ENCODE measurements at regions not wholly inside any gene's neighbourhood (a gene's known extent, or its start where the extent isn't known, plus 50 kb on each side); places are given as distances from the start of the nearest gene placed in this dataset.

DNA sequence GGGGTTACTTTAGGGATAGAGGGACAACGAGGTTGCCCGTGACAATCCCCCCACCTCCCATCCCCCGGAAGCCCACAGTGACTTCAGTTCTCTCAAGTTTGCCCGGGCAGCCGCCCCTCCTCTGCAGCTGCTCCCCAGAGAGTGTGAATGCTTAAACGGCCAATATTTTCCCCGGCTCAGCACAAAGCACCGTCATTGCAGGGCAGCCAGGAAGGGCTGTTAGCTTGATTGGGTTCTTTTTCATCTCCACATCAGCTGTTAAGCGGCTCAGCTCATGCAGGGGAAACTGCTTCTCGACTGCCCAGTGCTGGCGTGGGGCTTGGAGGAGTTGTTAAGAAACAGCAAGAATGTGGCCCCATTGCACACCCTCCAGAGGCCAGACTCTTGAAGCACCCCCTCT is 120.5 kb upstream of the NCOR2 start:
- Histone ChIP-seq H3K4me3 (no peak overlapping the region), H3K9me3 (peaks cover 0 to 12% (median 0%) of the 10 kb centered on the region in 3 donors), H3K27me3 (no peaks in the 10 kb centered on the region), H3K4me1 (peaks cover 0 to 55% (median 36%) of the 10 kb centered on the region in 3 donors), H3K36me3 (no peaks in the 10 kb centered on the region), H3K27ac (peak overlapping the region in 3 of 4 donors; percentile 50 to 91 (median 91))
- TF ChIP-seq POLR2AphosphoS5 (IDR thresholded peaks at IDR 0.05) = no peak
- ATAC-seq = peak; percentile 27
- WGBS, 2 donors (ENCODE audit: low coverage in 1 of 2) = 8 to 56% methylated on average over 2 to 8 of the region's 11 CpGs

DNA sequence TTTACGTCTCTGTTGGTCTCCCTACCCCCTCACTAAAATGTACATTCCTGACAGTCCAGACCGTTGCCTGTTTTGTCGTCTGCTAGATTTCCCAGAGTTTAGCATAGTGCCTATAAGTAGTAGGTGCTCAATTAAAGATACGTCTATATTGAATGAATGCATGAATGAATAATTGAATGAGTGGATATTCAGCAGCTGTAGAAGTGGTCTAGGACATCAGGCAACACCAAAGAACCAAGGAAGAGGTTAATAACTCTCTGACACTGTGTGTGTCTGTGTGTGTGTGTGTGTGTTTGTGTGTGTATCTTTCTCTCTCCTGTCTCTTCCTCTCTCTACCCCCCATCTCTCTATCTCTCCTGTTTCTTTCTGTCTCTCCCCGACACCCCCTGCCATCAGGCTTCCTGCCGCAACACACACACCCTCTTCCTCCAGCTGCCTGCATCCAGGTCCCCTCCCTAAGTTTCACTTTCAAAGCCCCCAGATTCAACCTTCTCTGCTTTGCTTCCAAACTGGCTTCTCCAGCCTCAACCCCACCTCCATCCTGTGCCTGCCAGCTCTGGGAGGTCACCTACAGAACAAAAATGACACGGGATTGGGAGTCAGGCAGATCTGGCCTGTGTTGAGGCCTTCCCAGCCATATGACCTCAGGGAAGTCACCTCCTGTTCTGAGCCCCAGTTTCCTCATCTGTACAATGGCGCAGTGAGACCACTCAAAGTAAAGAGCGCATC is 119.9 kb upstream of the NCOR2 start:
- peak overlapping the region in 3 of 4 donors; percentile 91 to 92 (median 91) for H3K27ac ChIP-seq
- H3K9me3 ChIP-seq = peaks cover 0 to 7% (median 0%) of the 10 kb centered on the region in 3 donors
- H3K4me3 ChIP-seq = no peak overlapping the region
- peaks cover 0 to 61% (median 40%) of the 10 kb centered on the region in 3 donors for H3K4me1 ChIP-seq
- no peak for TF ChIP-seq EP300 (IDR thresholded peaks at IDR 0.05)
- TF ChIP-seq POLR2A (IDR thresholded peaks at IDR 0.05) = no peak
- peak; percentile 3 for ATAC-seq
- no peaks in the 10 kb centered on the region for H3K36me3 ChIP-seq
- WGBS, 2 donors (ENCODE audit: low coverage in 1 of 2) = 66 to 78% methylated on average over 8 of the region's 9 CpGs
- no peaks in the 10 kb centered on the region for H3K27me3 ChIP-seq

DNA sequence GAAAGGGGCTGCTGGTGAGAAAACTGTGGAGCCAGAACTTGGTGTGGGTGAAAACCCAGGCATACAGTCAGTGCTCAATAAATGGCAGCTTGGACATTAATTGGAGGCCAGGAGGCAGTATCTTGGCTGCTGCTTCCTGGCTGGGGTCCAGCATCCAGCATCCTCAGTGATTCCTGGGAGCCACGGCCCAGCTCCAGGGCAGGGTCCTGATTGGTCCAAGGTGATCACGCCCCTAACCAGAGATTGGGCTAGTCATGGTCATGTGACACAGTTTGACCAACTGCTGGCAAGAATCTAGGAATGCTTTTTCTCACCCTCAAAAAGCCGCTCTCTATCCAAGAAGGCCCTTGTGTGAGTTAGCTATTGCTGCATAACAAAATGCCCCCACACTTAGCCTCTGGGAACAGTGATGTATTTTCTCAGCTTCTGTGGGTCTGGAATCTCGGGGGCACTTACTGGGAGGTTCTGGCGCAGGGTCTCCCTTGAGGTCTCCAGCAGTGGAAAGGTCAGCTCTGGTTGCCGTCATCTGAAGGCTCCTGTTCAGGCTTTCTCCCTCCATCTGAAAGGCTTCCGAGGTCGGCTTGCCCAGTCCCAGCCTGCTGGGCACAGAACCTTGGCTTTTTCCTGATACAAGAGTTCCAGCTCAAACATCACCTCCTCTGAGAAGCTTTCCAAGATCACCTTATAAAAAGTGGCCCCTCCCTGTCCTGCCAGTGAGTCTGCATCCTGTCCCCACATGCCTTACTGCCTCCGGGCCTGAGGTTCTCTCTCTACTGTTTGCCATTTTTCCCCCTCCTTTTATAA is 119.2 kb upstream of the NCOR2 start:
- Histone ChIP-seq H3K4me3 (no peak overlapping the region), H3K27me3 (no peaks in the 10 kb centered on the region), H3K9me3 (no peaks in the 10 kb centered on the region), H3K36me3 (no peaks in the 10 kb centered on the region), H3K4me1 (peaks cover 0 to 69% (median 48%) of the 10 kb centered on the region in 3 donors), H3K27ac (peak overlapping the region; percentile 91 to 92 (median 92))
- TF ChIP-seq POLR2AphosphoS5 (IDR thresholded peaks at IDR 0.05) (no peak), EP300 (IDR thresholded peaks at IDR 0.05) (no peak), POLR2A (IDR thresholded peaks at IDR 0.05) (no peak)
- TF ChIP-seq, protein P1, sequence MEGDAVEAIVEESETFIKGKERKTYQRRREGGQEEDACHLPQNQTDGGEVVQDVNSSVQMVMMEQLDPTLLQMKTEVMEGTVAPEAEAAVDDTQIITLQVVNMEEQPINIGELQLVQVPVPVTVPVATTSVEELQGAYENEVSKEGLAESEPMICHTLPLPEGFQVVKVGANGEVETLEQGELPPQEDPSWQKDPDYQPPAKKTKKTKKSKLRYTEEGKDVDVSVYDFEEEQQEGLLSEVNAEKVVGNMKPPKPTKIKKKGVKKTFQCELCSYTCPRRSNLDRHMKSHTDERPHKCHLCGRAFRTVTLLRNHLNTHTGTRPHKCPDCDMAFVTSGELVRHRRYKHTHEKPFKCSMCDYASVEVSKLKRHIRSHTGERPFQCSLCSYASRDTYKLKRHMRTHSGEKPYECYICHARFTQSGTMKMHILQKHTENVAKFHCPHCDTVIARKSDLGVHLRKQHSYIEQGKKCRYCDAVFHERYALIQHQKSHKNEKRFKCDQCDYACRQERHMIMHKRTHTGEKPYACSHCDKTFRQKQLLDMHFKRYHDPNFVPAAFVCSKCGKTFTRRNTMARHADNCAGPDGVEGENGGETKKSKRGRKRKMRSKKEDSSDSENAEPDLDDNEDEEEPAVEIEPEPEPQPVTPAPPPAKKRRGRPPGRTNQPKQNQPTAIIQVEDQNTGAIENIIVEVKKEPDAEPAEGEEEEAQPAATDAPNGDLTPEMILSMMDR (IDR thresholded peaks at IDR 0.05) = no peak
- WGBS, 2 donors (ENCODE audit: low coverage in 1 of 2) = 71 to 92% methylated on average over 4 to 5 of the region's 9 CpGs
- no peak for ATAC-seq

DNA sequence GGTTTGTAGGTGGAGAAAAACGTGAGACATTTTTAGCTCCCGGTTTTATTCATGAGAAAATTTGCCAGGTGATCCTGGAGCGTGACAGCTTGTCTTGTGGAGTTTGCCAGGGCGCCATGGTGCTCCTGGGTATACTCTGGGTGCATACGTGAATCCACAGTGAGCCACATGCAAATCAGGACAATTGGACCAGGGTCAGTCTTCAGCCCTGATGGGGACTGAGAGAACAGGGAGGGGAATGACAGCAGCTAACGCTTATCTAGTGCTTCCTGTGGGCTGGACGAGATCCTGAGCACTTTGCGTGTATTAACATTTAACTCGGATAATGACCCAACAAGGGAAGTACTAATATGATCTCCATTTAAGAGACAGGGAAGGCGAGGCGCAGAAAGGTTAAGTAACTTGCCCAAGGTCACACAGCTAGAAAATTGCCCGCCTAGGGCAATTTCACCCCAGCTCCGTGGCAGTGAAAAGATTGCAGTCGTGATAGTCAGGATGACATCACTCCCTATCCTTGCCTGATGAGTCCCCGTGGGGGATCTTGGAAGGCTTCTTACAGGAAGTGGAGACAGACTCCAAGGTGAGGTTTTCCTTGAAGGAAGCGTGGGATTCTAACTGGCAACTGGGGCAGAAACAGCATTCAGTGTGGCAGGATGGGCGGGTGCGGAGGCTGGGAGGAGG is 118.4 kb upstream of the NCOR2 start:
- Histone ChIP-seq H3K27me3 (no peaks in the 10 kb centered on the region), H3K4me3 (peak overlapping the region in 1 of 2 donors; percentile 37), H3K36me3 (no peaks in the 10 kb centered on the region), H3K9me3 (no peaks in the 10 kb centered on the region), H3K4me1 (peaks cover 0 to 76% (median 50%) of the 10 kb centered on the region in 3 donors), H3K27ac (peak overlapping the region; percentile 91 to 92 (median 92))
- WGBS, 2 donors (ENCODE audit: low coverage in 1 of 2) = 38 to 41% methylated on average over 5 to 17 of the region's 18 CpGs
- TF ChIP-seq, protein P1 (IDR thresholded peaks at IDR 0.05) = no peak
- TF ChIP-seq POLR2A (IDR thresholded peaks at IDR 0.05) (no peak), EP300 (IDR thresholded peaks at IDR 0.05) (no peak), POLR2AphosphoS5 (IDR thresholded peaks at IDR 0.05) (no peak)
- ATAC-seq = no peak

DNA sequence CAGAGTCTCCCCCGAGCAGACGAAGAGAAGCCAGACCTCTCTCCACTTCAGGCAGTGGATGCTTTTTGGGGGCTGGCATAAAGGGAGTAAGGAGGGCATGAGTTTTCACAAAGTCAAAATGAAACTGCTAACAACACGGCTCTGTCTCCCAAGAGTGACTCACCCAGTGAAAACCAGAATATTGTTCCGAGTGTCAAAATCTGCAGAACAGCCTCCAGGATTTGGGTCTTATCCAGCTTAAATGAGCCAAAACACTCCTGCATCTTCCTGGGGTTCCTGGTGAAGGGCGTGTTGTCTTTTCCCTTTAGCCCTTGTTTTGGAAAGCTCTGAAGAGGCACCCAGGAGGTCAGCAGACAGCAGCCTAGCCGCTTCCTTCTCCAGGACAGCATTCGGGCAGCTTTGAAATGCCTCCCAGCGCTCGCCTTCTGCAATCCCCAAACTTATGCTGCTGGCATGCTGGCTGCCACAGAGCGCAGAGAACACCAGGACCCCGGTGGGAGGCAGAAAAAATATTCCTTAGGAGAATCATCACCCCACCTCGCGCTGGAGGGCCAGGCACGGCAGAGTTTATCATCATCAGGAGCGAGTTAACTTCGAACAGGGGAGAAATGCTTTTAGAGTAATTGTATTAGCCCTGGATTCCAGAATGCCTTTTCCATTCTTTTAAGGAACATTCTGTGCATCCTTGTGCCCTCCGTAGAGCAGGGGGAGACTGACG is 117.7 kb upstream of the NCOR2 start:
- H3K27me3 ChIP-seq = no peaks in the 10 kb centered on the region
- H3K4me1 ChIP-seq = peaks cover 0 to 83% (median 50%) of the 10 kb centered on the region in 3 donors
- H3K9me3 ChIP-seq = no peaks in the 10 kb centered on the region
- H3K36me3 ChIP-seq = no peaks in the 10 kb centered on the region
- TF ChIP-seq, protein P1 (IDR thresholded peaks at IDR 0.05) = no peak
- peak; percentile 77 for TF ChIP-seq POLR2AphosphoS5 (IDR thresholded peaks at IDR 0.05)
- TF ChIP-seq POLR2A (IDR thresholded peaks at IDR 0.05) = no peak
- TF ChIP-seq EP300 (IDR thresholded peaks at IDR 0.05) = no peak
- H3K4me3 ChIP-seq = peak overlapping the region; percentile 3 to 37
- H3K27ac ChIP-seq = peak overlapping the region; percentile 91 to 92 (median 92)
- peak; percentile 57 for ATAC-seq
- 0 to 6% methylated on average over 2 to 8 of the region's 18 CpGs for WGBS, 2 donors (ENCODE audit: low coverage in 1 of 2)

Data from gastroesophageal sphincter (tissue), 4 donors.